ENCODE measurements at regions not wholly inside any gene's neighbourhood (a gene's known extent, or its start where the extent isn't known, plus 50 kb on each side); places are given as distances from the start of the nearest gene placed in this dataset.
"Not testable (repeated sequence)": the region's sequence is repeated elsewhere in the genome, so short reads cannot be mapped to it uniquely, and the experiment has no call there.

DNA sequence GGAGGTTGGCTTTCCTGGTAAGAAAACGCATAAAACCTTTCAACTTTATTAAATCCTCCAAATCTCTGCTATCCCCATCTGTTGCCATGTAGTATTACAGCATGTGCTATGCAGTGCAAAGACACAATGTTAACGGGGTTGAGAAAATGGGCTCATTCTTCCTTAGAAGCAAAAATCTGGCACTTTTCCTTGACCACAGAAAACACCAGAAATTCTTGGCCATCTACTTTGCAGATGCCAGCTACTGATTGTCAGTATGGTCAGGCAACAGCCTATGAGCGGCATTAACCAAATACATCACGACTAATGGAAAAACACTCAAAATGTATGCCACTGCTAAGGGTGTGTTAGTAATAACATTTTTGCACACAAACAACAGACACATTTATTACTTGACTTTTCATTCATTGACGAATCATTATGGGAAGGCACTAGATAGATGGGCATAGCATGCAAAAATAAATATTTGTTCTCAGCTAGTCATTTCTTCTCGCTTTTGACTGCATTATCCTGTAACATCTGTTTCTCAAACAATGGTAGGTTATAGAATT is 65.2 kb upstream of the CRIM1 start:
- TF ChIP-seq CTCF (IDR thresholded peaks at IDR 0.05; ENCODE audit: borderline replicate concordance), result no peak
- intact Hi-C loops (cut with micrococcal nuclease), result no loop called here
- H3K36me3 ChIP-seq, result no peaks in the 10 kb centered on the region

DNA sequence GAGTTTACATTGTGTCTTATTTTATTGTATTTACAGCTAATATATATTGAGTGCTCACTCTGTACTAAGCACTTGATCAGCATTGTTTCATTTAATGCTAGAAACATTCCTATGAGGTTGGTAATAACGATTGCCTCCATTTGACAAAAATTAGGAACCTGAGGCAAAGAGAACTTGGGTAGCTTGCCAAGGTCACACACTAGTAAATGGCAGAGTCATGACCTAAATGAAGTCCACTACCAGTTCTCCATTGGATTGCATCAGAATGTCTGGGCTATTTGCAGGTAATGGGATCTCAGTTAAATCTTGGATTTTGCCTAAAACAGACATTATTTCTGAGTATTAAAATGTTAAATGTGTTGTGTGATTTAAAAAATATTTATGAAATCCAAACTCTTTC is 65.8 kb upstream of the CRIM1 start:
- no peak for TF ChIP-seq CTCF (IDR thresholded peaks at IDR 0.05; ENCODE audit: borderline replicate concordance)
- H3K27ac ChIP-seq (replicated peaks), result no peak overlapping the region
- DNase-seq, result no peak
- H3K27me3 ChIP-seq (ENCODE audit: low read depth), result no peaks in the 10 kb centered on the region
- no peaks in the 10 kb centered on the region for H3K36me3 ChIP-seq
- no peaks in the 10 kb centered on the region for H3K4me1 ChIP-seq
- no peaks in the 10 kb centered on the region for H3K9me3 ChIP-seq (replicated peaks)
- H3K4me3 ChIP-seq, result no peak overlapping the region
- intact Hi-C loops (cut with micrococcal nuclease), result no loop called here

More for the DNA sequence above, 65.2 kb upstream of the CRIM1 start:
- no peak for DNase-seq
- Histone ChIP-seq H3K27me3 (ENCODE audit: low read depth) (no peaks in the 10 kb centered on the region), H3K4me1 (no peaks in the 10 kb centered on the region), H3K9me3 (replicated peaks) (no peaks in the 10 kb centered on the region), H3K4me3 (no peak overlapping the region), H3K27ac (replicated peaks) (no peak overlapping the region)

DNA sequence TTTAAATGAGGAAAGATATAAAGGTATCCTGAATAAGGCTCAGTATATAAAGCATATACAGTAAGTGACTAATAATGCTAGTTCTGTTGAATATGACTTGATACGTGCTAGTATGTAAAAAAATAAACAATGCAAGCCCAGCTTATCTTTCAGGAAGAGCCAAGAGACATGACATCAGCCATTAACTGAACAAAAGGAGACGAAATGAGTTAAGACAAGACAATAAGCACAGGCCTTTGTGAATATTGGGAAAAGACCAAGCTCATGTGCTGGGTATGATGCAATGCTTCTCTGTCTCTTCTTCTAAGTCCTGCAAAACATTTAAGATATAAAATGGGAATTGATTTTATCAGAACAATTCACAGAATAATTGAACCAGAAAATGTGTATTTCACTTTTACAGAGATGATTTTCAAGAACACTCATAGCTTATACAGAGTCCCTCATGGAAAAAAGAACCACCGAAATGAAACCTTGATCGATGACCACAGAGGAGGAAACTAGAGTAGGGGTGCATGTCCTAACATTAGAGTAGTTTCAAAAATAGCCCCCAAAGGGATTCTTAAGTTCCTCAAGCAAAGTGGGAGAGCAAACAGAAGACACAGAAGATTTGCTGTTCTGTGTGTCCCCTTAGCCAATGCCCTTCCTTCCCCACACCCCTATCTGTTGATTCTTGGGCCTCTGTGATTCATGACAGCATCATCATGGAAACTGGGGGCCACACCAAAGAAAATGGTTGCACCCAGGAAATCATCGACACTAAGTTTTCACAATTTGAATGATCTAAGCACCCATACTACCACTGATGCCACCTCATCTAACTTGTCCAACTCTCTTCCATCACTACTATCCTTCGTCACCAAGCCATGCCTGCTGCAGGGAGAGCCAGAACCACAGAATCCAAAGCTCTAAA is 68.0 kb upstream of the CRIM1 start:
- Histone ChIP-seq H3K4me3 (no peak overlapping the region), H3K9me3 (replicated peaks) (no peaks in the 10 kb centered on the region), H3K36me3 (no peaks in the 10 kb centered on the region), H3K4me1 (no peaks in the 10 kb centered on the region), H3K27ac (replicated peaks) (no peak overlapping the region), H3K27me3 (ENCODE audit: low read depth) (no peaks in the 10 kb centered on the region)
- DNase-seq, result no peak
- intact Hi-C loops (cut with micrococcal nuclease), result no loop called here
- TF ChIP-seq CTCF (IDR thresholded peaks at IDR 0.05; ENCODE audit: borderline replicate concordance), result no peak

GRCh38 chr2:36279506-36279905 is 76.1 kb upstream of the CRIM1 start:
- H3K4me3 ChIP-seq; H3K4me1 ChIP-seq; DNase-seq; H3K27ac ChIP-seq (replicated peaks); H3K27me3 ChIP-seq (ENCODE audit: low read depth); H3K36me3 ChIP-seq; intact Hi-C loops (cut with micrococcal nuclease): not testable (repeated sequence)
- peaks cover 17% of the 10 kb centered on the region for H3K9me3 ChIP-seq (replicated peaks)

DNA sequence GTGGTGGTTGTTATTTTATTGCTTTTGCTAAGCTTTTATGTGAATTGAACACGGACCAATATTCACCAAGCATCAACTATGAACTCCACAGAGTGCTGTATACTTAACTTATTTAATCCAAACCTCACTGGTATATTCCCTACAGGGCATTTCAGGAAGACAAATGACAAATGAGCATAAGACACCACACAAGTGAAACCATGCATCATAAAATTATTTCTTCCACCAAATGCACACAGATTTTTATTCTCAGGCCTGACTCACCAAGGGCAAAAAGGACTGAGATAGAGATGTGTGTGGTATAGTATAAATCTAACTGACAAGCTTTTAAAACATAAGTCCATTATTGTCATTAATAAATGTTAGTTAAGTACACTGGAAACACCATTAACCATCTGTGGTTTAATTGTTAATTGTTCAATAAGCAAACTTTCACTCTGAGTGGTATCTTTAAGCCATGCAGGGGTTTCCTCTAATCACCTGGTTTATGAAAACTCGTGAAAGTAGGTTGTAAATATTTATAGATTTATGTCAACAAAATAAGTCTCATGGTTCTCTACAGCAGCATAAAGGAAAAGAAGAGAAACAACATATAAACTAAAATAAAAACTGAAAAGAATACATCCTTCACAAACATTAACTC is 77.6 kb upstream of the CRIM1 start:
- TF ChIP-seq CTCF (IDR thresholded peaks at IDR 0.05; ENCODE audit: borderline replicate concordance), result no peak
- intact Hi-C loops (cut with micrococcal nuclease), result no loop called here

More for the DNA sequence above, 77.6 kb upstream of the CRIM1 start:
- Histone ChIP-seq H3K27me3 (ENCODE audit: low read depth) (no peaks in the 10 kb centered on the region), H3K36me3 (no peaks in the 10 kb centered on the region), H3K27ac (replicated peaks) (no peak overlapping the region), H3K4me3 (no peak overlapping the region), H3K4me1 (no peaks in the 10 kb centered on the region), H3K9me3 (replicated peaks) (peaks cover 17% of the 10 kb centered on the region)
- DNase-seq, result no peak

Measured in left ventricle myocardium inferior (tissue), 1 donor.